HCT116 (cell line): ENCODE measurements at regions not wholly inside any gene's neighbourhood (a gene's known extent, or its start where the extent isn't known, plus 50 kb on each side); places are given as distances from the start of the nearest gene placed in this dataset.

Experiments used
- POLR2A ChIP-seq: IDR thresholded peaks from 2 replicates; pipeline ENCODE4 v1.7.0; 2011; ENCODE audit warnings: borderline replicate concordance; ENCODE audit not compliant: insufficient read depth, insufficient read length; ENCODE audit errors: extremely low read depth
- SIN3A ChIP-seq: IDR thresholded peaks from 2 replicates; pipeline ENCODE4 v1.6.1; 2012; ENCODE audit warnings: low read depth
- TF ChIP-seq, protein P1 (sequence below): IDR thresholded peaks from 2 replicates; pipeline ENCODE4 v1.6.1; 2011; ENCODE audit warnings: mild to moderate bottlenecking, low read length, moderate library complexity; ENCODE audit not compliant: insufficient replicate concordance; ENCODE audit errors: extremely low read depth

DNA sequence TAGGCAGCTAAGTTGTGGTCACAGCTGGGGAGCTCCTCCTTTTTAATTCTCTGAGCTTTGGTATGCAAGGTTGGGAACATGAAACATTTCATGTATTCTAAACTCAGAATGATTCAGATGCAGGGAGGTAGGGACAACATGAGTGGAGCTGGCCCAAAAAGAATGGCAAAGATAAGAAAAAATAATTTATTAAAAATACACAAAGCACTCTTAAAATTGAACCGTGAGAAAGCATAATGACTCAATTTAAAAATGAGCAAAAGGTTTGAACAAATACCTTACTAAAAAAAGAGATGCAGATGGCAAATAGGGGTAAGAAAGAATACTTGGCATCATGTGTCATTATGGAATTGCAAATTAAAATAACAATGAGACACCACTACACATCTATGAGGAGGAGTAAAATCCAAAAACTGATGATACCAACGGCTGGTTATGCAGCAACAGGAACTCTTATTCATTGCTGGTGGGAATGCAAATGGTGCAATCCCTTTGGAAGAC is 175.6 kb upstream of the IRX3 start:
- TF ChIP-seq SIN3A: no peak
- TF ChIP-seq, protein P1, sequence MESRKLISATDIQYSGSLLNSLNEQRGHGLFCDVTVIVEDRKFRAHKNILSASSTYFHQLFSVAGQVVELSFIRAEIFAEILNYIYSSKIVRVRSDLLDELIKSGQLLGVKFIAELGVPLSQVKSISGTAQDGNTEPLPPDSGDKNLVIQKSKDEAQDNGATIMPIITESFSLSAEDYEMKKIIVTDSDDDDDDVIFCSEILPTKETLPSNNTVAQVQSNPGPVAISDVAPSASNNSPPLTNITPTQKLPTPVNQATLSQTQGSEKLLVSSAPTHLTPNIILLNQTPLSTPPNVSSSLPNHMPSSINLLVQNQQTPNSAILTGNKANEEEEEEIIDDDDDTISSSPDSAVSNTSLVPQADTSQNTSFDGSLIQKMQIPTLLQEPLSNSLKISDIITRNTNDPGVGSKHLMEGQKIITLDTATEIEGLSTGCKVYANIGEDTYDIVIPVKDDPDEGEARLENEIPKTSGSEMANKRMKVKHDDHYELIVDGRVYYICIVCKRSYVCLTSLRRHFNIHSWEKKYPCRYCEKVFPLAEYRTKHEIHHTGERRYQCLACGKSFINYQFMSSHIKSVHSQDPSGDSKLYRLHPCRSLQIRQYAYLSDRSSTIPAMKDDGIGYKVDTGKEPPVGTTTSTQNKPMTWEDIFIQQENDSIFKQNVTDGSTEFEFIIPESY: no peak
- no peak for TF ChIP-seq POLR2A
